Fibroblast of upper back skin (primary cell): ENCODE measurements at regions not wholly inside any gene's neighbourhood (a gene's known extent, or its start where the extent isn't known, plus 50 kb on each side); places are given as distances from the start of the nearest gene placed in this dataset.
A peak's percentile ranks its signal among the peaks of the same experiment; 100 is the strongest.
"Not testable (repeated sequence)": the region's sequence is repeated elsewhere in the genome, so short reads cannot be mapped to it uniquely, and the experiment has no call there.

Experiments
- DNase-seq: peaks from one replicate; pipeline ENCODE4 v3.0.0-alpha.2; 2013

- not testable (repeated sequence) for DNase-seq
Measured at GRCh38 chr16:88248761-88249160, 134.0 kb upstream of the ZNF469 start.

DNA sequence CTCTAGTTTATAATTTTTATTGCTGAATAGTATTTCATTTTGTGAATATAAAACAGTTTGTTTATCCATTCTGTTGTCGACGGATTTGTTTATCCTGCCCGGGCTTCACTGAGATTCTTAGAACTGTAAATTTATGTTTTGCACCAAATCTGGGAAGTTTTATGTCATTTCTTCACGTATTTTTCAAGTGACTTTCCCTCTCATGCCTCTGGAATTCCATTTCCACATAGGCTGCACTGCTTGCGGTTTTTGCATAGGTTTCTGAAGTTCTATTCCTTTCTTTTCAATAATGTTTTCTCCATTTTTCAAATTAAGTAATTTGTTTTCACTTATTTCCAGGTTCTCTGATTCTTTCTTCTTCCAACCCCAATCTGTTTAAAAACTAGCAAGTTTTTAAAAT is 132.4 kb upstream of the ZNF469 start:
- not testable (repeated sequence) for DNase-seq

GRCh38 chr16:88252057-88252794 is 130.5 kb upstream of the ZNF469 start:
- DNase-seq: not testable (repeated sequence)

- DNase-seq: not testable (repeated sequence)
Measured at GRCh38 chr16:88258141-88258540, 124.6 kb upstream of the ZNF469 start.

DNA sequence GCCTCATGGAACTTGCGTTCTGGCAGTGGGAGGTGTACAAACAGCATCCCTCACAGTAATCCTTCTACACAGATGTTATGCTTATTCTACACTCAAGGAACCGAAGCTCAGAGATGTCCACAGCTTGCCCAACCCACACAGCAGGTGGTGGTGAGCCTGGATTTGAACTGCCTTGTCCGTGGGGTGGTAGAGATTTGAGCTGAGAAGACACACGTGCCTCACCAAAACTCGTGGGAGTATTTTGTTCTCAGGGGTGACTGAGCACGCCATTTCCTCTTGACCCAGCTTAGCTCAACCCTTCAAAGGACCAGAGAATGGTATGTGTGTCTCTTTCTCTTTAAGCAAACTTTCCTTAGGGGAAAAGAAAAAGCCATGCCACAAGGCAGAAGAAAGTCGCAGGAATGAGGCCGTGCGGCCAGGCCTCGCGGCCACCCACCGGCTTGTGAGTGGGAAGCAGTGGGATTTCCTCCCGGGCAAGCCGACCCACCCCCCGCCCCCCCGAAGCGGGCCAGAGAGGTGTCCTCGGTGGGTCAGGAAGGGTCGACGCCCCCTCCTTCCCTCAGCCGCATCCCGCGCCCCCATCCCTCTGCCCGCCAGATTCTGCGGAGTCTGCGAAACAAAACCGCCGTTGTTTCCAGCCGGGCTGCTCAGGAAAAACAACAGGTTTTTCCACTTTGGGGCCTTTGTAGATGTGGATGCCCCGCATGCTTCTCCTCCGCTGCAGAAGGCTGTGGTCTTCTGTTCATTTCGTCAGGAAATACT is 123.8 kb upstream of the ZNF469 start:
- DNase-seq: not testable (repeated sequence)

GRCh38 chr16:88259538-88259937 is 123.2 kb upstream of the ZNF469 start:
- not testable (repeated sequence) for DNase-seq

DNA sequence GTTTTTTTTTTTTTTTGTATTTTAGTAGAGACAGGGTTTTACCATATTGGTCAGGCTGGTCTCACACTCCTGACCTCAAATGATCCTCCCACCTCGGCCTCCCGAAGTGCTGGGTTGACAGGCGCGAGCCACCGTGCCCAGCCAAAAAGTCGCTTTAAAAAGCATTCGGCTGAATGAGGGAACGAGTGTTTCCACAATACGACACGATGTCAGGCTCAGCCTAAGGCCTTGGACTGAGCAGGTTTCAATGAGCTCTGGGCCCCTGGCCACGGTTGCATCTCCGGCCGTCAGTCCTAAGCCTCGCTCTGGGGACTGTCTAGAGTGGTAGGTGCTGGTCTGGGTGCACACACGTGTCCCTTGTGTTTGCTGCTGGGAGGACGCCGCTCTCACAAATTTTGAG is 122.6 kb upstream of the ZNF469 start:
- DNase-seq: not testable (repeated sequence)

- not testable (repeated sequence) for DNase-seq
Measured at GRCh38 chr16:88260881-88261665, 121.7 kb upstream of the ZNF469 start.

- not testable (repeated sequence) for DNase-seq
Measured at GRCh38 chr16:88261814-88262605, 120.7 kb upstream of the ZNF469 start.

GRCh38 chr16:88262858-88263563 is 119.7 kb upstream of the ZNF469 start:
- peak; percentile 34 for DNase-seq

DNA sequence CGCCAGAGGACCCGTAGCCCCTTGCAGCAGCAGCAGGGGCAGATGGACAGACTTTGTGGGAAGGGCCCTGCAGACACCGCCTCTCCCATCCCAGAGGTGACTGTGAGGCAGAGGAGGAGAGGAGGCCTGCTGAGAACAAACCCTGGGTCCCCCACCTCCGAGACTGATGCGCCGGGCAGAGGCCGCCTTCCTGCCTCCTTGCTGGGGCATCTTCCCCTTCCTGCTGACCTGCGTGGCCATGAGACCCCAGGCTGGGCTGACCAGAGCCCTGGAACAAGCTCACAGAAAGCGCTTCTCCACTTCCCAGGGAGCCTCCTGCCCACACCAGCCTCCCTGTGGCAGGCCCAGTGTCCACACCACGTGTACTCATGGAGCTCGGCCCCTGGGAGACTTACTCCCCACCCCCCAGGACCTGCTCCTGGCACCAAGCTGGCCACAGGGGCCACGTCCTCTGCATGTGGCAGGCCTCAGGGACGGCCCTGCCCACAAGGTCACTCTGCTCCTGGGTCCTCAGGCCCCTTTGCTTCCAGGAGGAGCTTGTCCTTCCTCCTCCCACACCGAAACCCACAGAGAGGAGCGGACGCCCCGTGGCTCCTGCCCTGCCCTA is 119.0 kb upstream of the ZNF469 start:
- DNase-seq: not testable (repeated sequence)

GRCh38 chr16:88264641-88265285 is 118.0 kb upstream of the ZNF469 start:
- DNase-seq: peak; percentile 92

DNA sequence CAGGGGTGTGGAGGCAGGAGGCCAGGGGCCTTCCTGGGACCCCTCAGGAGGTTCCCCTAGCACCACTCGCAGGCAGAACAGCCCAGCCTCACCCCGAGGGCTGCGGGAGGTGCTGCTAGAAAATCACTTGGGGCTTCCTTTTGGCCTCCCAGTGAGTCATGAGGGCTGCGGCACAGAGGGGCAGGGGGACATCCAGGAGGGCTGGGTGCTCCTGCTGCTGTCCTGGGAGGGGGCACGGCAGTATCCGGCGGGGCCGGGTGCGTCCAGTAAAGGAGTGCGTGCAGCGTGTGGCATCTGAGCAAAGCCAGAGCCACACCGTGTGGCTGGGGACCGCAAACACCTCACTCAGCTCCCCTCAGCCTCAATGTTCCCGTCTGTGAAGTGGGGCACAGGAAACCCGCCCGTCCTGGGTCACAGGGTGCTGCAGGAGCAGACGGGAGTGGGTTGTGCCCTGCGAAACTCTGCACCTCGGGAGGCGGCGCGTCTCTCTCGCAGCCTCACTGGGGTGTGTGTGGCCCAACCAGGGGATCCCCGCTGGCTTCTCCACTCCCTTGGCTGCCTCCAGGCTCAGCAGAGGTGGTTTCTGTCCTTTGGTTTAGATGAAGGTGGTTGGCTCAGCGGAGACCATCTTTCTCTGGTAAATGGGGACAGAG is 117.3 kb upstream of the ZNF469 start:
- DNase-seq: not testable (repeated sequence)

DNA sequence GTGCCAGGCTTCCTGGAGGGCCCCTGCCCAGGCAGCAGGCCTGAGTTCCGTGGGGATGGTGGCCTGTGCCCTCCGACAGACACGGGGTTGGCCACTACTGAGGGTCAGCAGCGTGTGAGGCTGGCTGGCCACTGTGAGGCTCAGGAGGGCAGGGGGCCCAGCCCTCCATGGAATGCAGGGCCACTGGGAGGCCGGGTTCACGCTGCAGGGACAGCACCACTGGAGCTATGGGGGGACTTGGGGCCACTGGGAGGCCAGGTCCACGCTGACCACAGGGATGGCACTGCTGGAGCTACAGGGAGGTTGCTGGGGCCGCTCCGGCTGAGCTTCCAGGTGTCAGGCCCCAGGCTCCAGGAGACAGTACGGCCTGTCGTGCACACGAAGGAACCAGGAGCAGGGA is 116.7 kb upstream of the ZNF469 start:
- DNase-seq: not testable (repeated sequence)

- DNase-seq: not testable (repeated sequence)
Measured at GRCh38 chr16:88266935-88267551, 115.7 kb upstream of the ZNF469 start.

DNA sequence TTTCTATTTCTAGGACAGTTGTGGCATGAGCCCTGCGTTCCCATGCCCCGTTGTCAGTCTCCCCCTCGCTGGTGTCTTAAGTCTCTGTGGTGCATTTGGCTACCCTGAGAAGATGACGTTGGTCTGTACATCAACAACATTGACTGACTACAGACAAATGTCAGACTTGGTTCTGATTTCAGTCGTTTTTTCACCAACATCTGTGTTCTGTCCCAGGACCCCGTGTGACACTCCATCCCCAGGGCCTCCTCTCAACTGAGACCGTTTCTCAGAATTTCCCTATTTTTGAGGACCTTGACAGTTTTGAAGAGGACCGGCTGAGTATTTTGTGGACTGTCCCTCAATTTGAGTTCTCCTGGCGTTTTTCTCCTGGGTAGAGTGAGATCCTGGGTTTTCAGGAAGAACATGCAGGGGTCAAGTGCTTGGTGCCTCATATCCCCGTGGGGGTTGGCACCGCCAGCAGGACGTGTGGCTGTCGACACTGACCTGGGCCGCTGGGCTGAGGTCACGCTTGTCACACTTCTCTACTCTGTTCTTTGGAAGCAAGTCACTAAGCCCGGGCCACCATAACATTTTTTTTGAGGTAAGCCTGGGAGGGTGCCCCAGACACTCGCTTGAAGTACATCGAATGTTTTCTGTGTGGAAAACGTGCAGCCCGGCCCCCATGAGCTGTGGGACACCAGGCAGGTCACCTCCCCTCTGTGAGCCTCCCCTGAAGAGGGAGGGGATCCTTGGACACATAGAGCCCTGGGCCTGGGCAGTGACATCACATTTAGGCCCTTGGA is 114.4 kb upstream of the ZNF469 start:
- DNase-seq: not testable (repeated sequence)

DNA sequence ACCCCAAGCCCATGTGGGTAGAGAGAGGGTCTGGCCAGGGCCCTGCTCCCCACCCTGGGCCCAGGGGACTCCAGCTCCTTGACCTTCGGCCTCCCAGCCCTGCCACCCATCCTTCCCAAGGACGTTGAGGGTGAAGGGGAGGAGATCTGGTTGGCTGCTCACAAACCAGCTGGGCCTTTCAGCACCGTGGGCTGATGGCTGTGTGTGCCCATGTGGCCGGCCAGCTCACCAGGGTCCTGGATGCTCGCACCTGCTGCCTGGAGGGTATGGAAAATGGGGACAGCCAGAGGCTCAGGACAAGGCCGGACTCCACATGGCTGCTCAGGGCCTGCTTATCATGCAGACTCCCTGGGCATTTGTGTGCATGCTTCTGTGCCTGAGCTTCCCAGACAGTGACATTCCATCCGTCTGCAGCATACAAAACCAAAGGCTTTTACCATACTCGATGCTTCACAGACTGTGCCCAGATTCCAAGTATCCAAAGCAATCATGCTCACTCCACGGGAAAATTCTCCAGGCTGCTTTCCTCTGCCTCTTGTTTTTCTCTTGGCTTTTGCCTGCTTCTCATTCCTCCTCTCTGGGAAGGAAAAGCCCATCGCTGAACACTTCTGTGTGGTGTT is 112.5 kb upstream of the ZNF469 start:
- peak; percentile 40 for DNase-seq

- DNase-seq: not testable (repeated sequence)
Measured at GRCh38 chr16:88271296-88271695, 111.5 kb upstream of the ZNF469 start.
